GM21526 (cell line): ENCODE measurements at regions not wholly inside any gene's neighbourhood (a gene's known extent, or its start where the extent isn't known, plus 50 kb on each side); places are given as distances from the start of the nearest gene placed in this dataset.

ENCODE experiments used
- ATAC-seq: cut with Tn5 transposase; IDR thresholded peaks from one replicate; pipeline ENCODE4 v1.9.1; 2021; ENCODE audit warnings: moderate library complexity; ENCODE audit not compliant: unreplicated experiment, low FRiP score

DNA sequence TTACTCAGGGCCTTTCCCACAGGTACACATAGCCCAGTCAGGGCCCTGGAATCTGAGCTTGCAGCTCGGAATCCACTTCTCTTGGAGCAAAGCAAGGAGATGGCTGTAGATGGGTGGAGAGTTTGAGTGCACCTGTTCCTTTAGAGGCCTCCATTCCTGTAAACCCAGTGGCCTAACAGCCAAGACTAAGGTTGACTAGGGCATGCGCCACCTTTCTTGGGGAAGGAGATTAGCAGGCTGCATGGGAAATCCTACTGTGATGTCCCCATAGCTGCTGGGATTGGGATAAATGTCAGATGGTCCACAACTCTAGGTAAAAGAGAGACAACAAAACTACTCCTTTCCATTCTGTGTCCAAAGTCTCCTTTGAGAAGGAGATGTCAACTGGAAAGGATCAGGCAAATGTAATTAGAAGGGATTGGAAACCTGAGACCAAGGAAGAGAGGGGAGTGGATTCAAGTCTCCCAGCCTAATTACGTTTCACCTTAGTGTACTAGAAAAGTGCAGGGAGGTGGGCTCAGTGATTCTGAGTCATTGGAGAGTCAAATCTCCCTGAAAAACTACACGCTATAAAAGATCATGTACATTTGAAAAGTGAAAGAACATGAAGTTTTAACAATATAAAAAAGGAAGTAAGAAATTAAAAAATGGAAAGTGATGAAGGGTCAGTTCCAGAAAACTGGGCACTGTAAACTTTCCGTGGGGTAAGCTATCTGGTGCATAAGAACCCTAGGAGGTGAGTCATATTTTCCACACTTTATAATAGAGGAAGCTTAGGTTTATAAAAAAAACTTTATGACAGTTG is 104.2 kb downstream of the SEC61B start:
- ATAC-seq = no peak

DNA sequence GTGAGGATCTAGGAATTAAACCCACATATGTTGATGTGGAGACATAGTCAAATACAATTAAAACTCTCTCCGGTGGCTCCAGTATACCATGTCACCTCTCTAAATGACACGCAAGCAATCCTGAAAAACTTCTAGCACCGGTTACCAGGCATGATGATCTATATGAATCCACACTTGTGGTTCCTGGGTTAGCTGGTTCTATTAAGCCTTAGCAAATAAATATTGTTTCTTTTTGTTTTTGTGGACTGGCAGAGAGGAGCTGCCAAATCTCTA is 104.8 kb downstream of the SEC61B start:
- no peak for ATAC-seq

DNA sequence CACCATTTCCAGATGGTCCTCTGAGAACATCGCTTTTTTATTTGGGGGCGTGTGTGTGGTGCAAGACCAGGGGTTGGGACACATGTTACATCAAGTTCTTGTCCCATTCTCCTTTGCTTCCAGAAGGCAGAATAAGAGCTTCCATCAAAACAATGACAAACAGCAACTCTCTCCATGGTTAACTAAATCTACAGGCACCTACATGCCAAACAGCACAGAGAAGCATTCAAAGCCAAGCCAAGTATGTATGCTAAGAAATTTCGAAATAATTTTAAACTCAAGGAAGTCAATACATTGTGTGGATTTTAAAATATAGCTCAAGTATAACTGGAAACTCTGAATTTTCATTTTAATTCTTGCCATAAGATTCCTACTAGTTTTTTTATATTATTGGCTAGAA is 105.6 kb downstream of the SEC61B start:
- ATAC-seq = no peak

DNA sequence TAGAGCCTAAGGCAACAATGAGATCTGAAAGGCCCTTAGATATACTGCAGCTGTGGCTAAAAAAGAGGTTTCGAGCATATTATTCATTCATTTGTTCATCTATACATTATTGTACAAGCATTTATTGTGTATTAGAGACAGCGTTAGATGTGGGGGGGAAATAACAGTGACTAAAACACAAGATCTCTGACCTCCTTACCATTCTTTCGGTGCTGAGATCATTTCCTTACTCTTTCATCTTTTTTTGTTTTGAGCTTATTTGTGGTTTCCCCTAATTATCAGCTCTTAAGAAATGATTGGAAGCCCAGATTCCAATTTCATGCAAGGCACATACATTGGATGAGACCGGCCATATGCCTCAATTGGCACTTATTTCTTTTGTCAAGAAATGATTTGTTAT is 113.2 kb downstream of the SEC61B start:
- ATAC-seq = no peak

DNA sequence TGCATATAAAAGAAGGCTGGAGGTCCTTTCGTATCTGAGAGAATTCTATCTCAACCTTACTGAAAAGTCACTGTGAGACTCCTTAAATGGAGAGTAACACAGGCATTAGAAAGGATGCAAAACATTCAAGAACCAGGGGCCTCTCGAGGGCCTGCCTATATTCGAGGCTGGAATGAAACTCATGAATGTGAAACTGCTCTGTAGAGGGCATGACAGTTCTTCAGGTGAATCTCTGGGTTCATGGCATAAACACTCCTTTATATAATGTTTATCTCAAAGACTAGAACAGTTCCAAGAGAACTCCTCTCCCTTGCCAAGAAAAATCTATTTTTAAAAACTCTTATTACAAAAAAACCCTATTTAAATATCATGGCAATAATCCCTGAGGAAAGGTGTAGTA is 113.9 kb downstream of the SEC61B start:
- ATAC-seq = no peak

DNA sequence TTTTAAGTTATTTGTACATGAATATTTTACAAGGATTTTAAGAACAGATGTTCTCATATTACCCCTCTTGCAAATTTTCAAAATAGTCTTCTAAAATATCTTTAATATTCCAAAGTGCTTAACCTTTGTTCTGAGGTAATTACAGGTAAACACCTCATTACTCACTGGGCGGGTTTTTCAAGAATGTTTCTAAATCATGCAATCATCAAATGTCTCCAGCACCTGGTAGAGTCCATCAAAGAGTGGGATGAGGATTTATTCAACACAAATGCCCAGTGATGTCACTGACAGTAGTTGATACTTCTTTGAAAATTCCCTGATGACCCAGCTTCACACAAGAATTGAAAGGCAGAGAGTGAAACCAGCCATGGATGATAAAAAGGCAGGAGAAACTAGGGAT is 114.4 kb downstream of the SEC61B start:
- no peak for ATAC-seq

DNA sequence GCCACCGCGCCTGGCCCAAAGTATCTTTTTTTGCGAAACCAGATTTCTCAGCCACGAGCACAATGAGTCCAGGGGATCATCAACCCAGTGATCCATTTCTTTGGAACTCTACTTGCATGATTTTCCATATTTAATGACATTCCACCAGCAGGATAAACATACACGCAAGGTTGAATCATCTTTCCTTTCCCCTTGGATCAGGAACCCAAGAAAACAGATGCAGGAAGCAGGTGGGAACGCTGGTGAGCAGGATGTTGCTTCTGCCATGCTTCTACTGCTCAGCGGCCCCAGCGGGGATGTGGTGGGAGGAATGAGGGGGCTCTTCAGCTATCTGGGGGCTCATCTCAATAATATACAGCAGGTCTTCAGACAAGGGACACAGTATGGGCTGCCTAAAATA is 118.2 kb downstream of the SEC61B start:
- ATAC-seq = no peak

DNA sequence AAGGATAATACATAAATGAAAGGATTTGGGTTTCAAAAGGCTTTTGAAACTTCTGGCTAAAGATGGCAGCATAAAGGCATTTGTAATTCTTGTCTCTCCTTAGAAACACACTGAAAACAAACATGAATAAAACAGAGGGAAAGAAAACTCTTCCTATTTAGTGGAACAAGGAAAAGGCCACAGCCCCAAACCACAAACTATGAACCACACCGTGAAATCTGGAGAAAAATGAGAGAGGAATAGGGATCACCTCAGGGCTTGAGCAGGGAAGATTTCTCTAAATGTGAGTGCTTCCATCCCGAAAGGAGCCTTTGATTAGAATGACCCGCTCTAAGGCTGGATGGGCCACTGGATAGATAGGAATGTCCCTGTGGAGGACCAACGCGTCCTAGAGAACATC is 119.6 kb downstream of the SEC61B start:
- no peak for ATAC-seq

DNA sequence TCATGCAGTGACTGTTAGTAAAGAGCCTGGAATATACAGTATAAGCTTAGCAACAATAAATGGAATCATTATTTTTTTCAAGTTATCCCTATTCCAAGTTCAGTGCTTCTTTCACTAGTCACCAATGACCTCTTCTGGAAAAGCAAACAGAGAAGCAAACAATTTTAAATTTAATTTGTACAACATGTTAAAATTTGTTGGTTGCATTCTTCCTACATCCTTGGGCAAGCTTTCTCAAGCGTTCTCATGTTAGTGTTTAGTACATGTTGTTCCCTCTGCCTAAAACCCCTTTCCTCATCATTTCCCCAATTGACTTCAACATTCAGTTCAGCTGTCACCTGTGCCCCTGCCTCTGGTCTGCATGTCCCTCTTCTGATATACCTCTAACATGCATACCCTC is 123.4 kb downstream of the SEC61B start:
- no peak for ATAC-seq

DNA sequence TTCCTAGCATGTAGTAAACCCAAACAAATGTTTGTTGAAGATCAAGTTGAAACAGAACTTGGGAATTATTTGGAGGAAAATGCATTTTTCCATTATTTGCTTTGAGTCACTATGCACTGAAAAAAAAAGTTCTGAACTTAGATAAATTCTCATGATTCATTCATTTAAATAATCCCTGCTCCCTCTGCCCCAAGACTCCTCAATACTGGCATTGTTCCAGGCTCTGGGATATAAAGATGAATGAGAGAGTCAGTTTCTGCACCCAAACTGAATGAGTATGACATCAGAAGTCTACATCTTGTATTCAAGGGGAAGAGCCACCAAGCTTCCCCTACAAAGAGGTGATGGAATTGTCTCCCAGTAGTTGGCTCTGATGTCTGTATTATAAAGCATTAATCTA is 123.9 kb downstream of the SEC61B start:
- no peak for ATAC-seq

DNA sequence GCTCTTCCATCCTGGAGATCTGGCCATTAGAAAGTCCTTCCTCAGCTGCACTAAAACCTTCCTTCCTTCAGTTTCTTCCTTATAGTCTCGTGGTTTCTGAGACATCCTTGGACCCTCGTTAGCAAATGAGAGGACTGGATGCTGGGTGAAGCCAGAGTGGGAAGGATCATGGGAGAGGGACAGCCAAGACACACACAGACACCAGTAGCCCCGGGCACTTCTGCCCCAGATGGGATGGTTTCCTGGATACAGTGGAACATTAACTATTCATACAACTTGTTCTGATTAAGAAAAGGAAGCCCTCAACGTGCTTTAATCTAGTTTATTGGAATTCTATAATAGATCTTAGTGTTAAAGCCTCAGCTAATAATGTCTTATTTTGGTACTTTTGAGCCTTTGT is 125.5 kb downstream of the SEC61B start:
- no peak for ATAC-seq

DNA sequence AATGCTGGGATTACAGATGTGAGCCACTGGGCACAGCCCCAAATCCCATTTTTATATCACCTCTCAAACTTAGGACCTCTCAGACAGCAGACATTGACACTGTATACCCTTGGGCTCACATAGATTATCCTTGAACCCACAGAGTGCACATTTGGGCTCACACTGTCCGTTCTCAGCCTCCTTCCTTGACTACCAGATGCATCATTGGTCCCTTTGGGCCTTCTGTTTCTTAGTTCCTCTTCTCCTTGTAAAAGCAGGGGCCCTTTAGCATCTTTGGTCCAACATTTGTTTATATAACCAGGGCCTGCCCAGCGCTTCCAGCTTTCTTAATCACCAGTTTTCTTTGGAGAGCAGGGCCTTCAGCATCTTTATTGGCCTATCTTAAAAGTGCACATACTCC is 126.2 kb downstream of the SEC61B start:
- no peak for ATAC-seq

DNA sequence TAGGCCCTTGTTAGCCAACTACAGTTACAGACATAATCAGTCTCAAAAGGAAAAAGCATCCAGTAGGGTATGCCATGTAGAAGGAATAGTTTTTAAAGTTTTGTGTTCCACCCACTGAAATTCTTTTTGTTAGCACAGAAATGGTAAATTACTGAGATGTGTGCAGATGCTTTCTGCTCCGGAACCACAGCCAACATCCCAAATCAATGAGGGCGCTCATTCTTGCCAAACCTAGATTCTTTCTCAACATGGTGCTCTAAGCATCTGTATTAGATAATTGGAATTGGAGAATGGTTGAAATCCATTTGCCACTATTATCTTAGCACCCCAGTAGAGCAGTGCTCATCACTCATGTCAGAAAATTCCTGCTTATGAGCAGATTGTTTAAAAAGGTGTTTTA is 127.8 kb downstream of the SEC61B start:
- no peak for ATAC-seq

DNA sequence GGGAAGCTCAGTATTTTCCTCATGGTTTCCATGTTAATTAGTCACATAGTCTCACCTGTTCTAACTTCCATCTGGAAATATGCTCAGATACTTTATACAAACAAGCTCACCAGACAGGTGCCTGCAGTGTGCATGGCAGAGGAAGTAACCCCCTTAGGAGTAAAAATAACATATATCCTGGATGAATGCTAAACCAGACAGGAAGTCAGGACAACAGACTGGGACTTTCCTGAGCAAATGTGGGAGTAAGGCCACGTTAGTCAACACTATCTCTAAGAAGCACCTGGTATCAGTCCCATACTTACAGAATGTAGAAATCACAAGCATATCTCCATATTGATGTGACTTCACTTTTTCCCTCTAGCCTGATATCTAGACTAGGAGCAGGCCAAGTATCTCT is 128.4 kb downstream of the SEC61B start:
- no peak for ATAC-seq

DNA sequence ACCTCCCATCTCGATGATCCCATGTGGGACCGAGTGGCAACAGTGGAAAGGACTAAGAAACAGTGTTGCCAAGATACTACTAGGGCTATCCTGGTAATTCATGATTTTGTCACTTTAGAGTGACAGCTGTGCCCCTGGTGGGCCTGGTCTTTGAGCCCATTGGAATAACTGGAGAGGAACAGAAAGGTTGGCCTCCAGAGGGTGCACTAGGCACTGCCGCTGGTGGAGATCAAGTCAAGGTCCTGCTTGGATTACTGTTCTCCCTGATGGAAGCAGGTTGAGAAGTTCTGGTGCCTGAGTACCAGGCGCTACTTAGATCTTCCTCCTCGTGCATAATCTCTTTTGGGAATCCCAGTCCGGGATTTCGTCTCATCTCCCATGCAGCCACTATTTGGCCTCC is 129.6 kb downstream of the SEC61B start:
- ATAC-seq = no peak

DNA sequence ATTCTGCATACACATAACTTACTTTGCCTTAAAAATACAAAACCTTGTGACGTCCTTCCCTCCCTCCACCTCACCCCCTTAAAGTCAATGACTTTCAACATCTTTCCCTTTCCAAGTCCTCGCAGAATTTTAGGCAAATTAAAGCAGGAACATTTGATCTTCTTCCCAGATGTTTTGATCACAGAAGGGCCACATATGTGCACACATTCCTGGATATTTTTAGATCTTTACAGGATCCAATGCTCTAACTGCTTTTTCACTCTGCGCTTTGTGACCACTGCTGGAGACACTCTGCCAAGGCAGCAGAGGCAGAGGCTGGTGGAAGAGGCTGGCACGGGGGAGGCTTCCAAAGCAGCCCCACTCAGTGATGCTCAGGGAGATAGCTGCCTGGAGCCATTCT is 130.7 kb downstream of the SEC61B start:
- ATAC-seq = no peak

DNA sequence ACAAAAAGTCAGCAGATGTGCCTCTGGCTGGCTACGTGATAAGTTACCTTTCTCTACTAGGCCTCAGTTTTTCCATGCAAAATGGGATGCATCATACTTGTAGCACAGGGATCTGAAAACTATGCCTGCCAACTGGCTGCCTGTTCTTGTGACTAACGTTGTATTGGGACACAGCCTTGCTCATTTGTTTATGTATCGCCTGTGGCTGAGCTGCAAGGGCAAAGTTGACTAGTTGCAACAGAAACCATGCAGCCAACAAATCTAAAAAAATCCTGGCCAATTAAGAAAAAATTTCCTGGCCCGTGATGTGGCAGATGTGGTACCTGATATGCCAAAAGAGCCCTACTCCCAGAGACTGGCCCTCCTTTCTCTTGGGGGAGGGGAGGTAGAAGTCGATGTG is 131.3 kb downstream of the SEC61B start:
- ATAC-seq = no peak

DNA sequence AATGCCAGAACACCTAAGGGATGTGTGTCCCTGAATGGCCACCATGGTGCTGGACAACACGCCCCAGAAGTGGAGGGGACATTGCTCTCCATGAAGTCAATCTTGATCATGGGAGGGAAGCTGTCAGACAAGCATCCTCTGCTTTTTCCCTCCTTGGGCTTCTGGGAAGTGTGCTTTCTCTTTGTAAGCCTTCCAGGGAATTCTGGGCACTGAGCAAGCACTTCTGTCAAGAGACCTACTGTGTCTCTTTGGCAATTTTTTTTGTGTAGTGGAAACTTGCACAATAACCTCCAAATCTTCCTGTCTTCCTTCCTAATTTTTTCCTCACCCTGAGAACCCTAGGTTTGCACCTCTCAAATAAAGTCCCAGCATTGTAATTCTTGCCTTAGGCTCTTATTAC is 132.0 kb downstream of the SEC61B start:
- no peak for ATAC-seq

DNA sequence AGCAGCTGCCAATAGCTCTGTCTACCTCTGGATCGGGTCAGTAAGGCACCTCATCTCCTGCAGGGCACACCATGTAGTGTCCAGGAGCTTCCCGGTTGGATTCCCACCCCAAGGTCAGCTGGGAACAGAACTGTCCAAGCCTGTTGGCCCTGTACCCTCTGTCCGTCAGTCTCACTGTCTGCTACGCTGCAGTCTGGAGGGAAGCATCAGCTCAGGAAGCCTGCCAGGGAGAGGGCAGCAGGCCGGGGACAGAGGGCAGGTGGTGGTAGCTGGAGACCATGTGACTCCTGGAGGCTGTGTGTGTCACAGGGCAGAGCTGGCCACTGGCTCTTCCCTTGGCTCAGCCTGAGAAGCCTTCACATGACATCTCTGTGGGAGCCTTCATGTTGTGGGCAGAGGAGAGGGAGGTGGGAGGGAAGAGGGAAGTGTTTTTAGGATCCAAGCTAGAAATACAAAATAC is 134.5 kb downstream of the SEC61B start:
- ATAC-seq = no peak

DNA sequence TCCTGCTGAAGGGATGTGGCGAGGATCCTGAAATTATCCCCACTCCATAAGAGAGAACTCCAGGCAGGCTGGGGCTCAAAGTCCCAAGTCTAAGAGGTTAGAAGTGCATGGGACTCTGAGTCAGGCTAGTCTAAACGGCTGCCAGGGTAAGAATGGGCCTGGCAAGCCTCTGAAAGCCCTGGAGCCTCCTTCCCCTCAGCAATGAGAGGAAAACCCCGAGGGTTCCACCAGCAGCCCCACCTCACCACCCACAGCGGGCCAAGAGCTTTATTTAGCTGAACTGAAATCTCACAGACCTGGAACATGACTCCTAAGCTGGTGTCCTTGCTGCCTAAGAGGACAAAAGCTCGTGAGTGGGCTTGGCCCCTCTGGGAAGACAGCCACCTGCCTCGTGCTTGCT is 135.5 kb downstream of the SEC61B start:
- no peak for ATAC-seq

DNA sequence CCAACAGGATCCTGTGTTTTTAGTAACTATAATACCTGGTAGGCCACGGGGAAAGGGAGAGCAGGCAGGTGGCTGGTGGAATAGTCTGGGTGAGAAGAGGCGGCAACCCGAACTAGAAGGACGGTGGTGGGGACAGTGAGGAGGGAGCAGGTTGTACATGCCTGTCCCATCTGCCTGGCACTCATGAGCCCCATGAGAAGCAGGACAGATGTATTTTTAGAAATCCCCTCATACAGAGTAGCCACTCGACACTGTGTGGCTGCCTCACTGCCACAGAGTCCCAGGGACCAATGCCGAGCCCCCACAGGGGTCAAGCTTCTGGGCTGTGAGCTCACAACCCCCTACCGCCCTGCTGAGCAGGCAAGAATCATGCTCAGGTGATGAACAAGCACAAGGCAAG is 136.6 kb downstream of the SEC61B start:
- no peak for ATAC-seq

DNA sequence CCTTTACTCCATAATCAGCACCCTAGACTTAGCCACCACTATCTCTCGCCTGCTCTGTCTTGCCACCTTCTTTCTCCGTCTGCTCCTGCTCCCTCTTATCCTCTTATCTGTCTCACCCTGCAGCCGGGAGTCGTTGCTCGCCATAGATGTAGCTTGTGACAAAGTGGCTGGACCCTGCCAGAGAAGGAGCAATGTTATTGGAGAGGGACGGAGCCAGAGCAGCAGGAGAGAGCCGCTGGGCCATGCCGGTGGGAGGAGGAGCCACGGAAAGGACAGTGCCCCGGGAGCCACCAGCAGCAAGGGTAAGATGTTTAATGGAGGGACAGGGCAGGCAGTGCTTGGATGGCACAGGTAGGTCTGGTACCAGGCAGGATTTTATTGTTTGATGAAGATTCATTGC is 137.3 kb downstream of the SEC61B start:
- ATAC-seq = no peak

DNA sequence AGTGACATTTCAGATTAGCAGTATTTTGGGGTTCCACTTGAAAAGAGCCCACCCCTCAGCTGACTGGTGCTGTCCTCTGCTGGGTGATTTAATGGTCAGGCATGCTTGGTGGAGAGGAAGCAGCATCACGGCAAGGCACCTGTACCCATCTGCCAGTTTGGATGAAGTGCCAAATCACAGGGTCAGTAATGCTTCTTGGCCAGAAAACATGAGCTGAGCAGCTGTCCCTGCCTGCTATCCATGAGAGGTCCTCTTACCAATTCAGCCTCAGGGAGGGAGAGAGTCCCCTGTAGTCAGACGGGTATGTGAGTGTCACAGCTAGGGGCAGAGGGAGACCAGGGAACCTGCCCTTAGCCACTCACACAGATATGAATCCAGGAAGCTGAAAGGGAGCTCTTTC is 137.9 kb downstream of the SEC61B start:
- no peak for ATAC-seq
